ENCODE measurements at regions not wholly inside any gene's neighbourhood (a gene's known extent, or its start where the extent isn't known, plus 50 kb on each side); places are given as distances from the start of the nearest gene placed in this dataset.

DNA sequence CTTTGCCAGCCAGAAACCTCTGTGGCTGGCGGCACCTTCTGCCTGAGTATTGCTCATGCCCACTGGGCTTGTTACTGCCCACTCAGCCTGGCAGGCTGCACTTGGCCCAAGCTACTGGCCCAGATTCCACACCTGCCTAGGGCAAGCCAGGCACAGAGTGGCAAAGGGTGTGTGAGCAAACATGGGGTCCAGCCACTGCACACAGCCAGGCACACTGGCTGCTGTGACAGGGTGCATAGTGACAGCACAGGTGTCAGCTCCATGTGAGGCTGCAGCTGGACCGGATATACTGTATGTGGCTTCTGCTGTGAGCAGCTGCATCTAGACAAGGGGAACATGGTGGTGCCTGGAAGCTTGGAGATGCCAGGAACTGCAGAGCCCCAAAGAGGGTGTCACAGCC lies 113.9 kb downstream of the COPS8 start:
- DNase-seq = no peak
- Histone ChIP-seq H3K36me3 (no peaks in the 10 kb centered on the region), H3K27ac (peak overlapping the region; percentile 61 to 66), H3K9me3 (no peaks in the 10 kb centered on the region), H3K27me3 (no peaks in the 10 kb centered on the region), H3K4me1 (peaks cover 0 to 10% of the 10 kb centered on the region in 2 donors), H3K4me3 (no peak overlapping the region)
- intact Hi-C loops (cut with DNase I; ENCODE audit: low total_unique reads) = no loop called here
- TF ChIP-seq, protein P1, sequence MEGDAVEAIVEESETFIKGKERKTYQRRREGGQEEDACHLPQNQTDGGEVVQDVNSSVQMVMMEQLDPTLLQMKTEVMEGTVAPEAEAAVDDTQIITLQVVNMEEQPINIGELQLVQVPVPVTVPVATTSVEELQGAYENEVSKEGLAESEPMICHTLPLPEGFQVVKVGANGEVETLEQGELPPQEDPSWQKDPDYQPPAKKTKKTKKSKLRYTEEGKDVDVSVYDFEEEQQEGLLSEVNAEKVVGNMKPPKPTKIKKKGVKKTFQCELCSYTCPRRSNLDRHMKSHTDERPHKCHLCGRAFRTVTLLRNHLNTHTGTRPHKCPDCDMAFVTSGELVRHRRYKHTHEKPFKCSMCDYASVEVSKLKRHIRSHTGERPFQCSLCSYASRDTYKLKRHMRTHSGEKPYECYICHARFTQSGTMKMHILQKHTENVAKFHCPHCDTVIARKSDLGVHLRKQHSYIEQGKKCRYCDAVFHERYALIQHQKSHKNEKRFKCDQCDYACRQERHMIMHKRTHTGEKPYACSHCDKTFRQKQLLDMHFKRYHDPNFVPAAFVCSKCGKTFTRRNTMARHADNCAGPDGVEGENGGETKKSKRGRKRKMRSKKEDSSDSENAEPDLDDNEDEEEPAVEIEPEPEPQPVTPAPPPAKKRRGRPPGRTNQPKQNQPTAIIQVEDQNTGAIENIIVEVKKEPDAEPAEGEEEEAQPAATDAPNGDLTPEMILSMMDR (IDR thresholded peaks at IDR 0.05) = no peak
- TF ChIP-seq POLR2A (IDR thresholded peaks at IDR 0.05) = no peak

DNA sequence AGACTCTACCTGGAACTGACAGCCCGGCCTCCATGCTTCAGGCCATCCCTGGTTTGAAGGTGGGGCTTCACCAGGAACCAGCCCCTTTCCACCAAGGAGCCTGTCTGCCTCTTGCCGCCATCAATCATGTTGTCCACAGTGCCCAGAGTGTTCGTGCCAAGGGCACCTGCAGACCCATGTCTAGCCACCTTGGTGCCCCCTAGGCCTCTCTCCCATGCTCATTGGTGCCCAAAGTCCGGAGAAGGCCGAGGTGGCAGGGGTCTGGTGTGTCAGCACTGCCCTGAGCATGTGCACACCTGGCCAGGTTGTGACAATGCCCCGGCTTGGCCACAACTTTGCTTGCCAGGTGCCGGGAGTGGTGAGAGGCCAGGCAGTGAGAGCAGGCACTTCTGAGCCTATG lies 114.8 kb downstream of the COPS8 start:
- no peak for DNase-seq
- H3K9me3 ChIP-seq = no peaks in the 10 kb centered on the region
- H3K27ac ChIP-seq = no peak overlapping the region
- peaks cover 0 to 10% of the 10 kb centered on the region in 2 donors for H3K4me1 ChIP-seq
- H3K4me3 ChIP-seq = no peak overlapping the region
- no peaks in the 10 kb centered on the region for H3K27me3 ChIP-seq
- no peaks in the 10 kb centered on the region for H3K36me3 ChIP-seq
- intact Hi-C loops (cut with DNase I; ENCODE audit: low total_unique reads) = no loop called here
- TF ChIP-seq, protein P1 (IDR thresholded peaks at IDR 0.05) = no peak
- TF ChIP-seq POLR2A (IDR thresholded peaks at IDR 0.05) = no peak

DNA sequence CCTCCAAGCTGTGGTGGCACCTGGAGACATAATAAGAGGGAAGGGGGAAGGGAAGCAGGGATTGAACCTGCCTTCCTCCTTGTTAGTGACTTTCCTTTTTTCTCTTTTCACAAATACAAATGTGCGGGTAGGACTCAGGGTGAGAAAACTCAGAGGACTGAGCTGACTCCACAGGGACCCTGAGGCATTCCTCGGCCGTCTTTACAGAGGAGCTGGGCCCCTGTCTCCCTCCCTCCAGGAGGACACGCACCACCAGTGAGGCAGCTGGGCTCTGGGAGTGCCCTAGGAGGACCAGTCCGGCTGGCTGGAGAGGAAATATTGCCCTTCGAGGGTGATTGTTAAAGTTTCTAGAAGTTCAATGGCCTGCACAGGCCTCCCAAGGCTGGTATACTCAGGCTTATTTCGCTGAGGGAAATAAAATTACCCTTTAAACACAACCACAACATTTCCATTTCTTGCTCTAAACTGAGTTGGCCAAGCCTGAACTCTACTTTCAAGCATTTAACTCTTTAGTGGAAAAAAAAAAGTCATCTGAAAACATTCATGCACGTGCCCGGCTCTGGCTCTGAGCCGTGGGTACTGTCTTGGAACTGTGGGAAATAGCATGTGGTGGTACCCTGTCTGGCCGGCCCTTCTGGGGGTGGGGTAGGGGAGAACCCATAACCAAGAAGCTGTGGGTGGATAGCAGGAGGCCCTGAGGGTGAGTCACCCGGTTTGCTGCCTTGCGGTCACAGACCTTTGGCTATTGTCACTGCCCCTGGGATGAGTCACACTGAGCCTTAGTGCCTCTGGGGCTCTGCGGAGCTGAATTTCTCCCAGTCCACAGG lies 116.0 kb downstream of the COPS8 start:
- no peaks in the 10 kb centered on the region for H3K27me3 ChIP-seq
- H3K4me1 ChIP-seq = peaks cover 0 to 10% of the 10 kb centered on the region in 2 donors
- DNase-seq = peak in 1 of 2 donors; percentile 49
- no peak for TF ChIP-seq POLR2A (IDR thresholded peaks at IDR 0.05)
- TF ChIP-seq, protein P1 (IDR thresholded peaks at IDR 0.05) = no peak
- intact Hi-C loops (cut with DNase I; ENCODE audit: low total_unique reads) = no loop called here
- H3K4me3 ChIP-seq = no peak overlapping the region
- H3K27ac ChIP-seq = peak overlapping the region; percentile 50 to 51
- H3K9me3 ChIP-seq = no peaks in the 10 kb centered on the region
- no peaks in the 10 kb centered on the region for H3K36me3 ChIP-seq

DNA sequence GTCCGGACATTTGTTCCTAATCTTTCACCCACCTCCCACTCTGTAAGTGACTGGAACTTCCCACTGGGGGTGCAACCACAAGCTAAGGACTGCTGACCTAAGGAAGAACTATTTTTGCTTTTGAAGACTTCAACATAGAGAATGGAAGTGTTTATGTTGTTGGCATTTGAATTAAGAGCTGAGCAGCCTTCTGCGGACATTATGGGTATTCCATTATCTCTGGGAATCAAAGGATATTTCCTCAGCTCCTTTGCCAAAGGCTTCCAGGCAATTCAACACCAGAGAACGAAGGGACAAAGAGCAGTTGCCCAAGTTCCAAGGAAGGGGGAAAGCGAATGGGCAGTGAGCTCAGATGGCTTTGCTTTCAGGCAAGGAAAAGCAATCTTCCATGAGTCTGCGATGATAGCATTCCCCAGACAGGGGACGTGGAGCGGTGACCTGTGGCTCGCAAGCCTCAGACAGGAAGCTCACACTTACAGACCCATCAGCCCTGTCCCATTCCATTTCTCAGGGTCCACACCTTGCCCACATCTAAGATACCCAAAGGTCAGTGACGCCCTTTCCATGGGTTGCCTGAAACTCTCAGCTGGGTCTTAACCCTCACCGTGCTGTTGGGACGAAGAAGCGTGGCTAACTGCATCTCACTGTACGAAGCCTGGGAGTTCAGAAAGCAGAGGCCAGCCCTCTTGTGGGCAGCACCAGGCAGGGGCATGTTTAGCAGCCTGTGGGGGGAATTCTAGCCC lies 116.8 kb downstream of the COPS8 start:
- intact Hi-C loops (cut with DNase I; ENCODE audit: low total_unique reads) = no loop called here
- H3K4me1 ChIP-seq = peaks cover 0 to 10% of the 10 kb centered on the region in 2 donors
- H3K36me3 ChIP-seq = no peaks in the 10 kb centered on the region
- TF ChIP-seq POLR2A (IDR thresholded peaks at IDR 0.05) = no peak
- TF ChIP-seq, protein P1 (IDR thresholded peaks at IDR 0.05) = no peak
- peak overlapping the region; percentile 50 to 51 for H3K27ac ChIP-seq
- H3K27me3 ChIP-seq = no peaks in the 10 kb centered on the region
- DNase-seq = no peak
- no peaks in the 10 kb centered on the region for H3K9me3 ChIP-seq
- no peak overlapping the region for H3K4me3 ChIP-seq

DNA sequence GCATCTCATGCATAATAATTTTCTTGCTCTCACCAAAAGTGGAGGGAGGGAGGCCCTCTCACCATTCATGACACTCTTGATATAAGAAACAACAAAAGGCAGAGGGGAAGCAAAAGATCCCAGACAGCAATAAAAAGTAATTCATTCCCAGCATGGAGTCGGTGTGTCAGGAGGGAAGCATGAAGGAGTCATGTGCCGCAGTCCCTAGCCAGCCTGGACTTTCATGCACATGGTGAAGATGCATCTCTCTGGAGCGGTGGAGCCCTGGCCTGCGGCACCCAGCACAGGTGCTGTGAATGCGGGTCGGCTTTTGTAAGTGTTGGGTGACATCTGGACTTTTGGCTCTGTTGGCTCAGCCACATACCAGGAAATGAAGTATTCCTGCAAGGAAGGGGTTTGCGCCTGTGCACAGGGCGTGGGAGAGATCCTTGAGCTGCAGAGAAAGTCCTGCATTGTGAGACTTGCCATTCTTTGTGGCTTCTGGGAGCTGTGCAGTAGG lies 119.4 kb downstream of the COPS8 start:
- intact Hi-C loops (cut with DNase I; ENCODE audit: low total_unique reads) = no loop called here

More for the DNA sequence above, 119.4 kb downstream of the COPS8 start:
- no peaks in the 10 kb centered on the region for H3K9me3 ChIP-seq
- no peaks in the 10 kb centered on the region for H3K4me1 ChIP-seq
- H3K4me3 ChIP-seq = no peak overlapping the region
- DNase-seq = no peak
- peak overlapping the region in 1 of 2 donors; percentile 12 for H3K27ac ChIP-seq
- no peaks in the 10 kb centered on the region for H3K36me3 ChIP-seq
- H3K27me3 ChIP-seq = no peaks in the 10 kb centered on the region
- TF ChIP-seq POLR2A (IDR thresholded peaks at IDR 0.05) = no peak
- TF ChIP-seq, protein P1 (IDR thresholded peaks at IDR 0.05) = no peak

All from uterus (tissue), 3 donors.